ENCODE measurements at regions not wholly inside any gene's neighbourhood (a gene's known extent, or its start where the extent isn't known, plus 50 kb on each side); places are given as distances from the start of the nearest gene placed in this dataset.
"Not testable (repeated sequence)": the region's sequence is repeated elsewhere in the genome, so short reads cannot be mapped to it uniquely, and the experiment has no call there.

GRCh38 chr11:103737747-103738146 is 298.7 kb upstream of the DDI1 start:
- no peak for TF ChIP-seq RAD21 (IDR thresholded peaks at IDR 0.05)
- TF ChIP-seq HNF4G (IDR thresholded peaks at IDR 0.05) = no peak
- TF ChIP-seq ZBTB33 (IDR thresholded peaks at IDR 0.05) = no peak
- Histone ChIP-seq H3K9me3 (ENCODE audit: control insufficient read depth in 4 of 4, low read length in 3 of 4) (no peaks in the 10 kb centered on the region), H3K36me3 (ENCODE audit: control insufficient read depth in 4 of 4, insufficient read depth in 3 of 4, low read depth in 1 of 4, low read length in 3 of 4) (no peaks in the 10 kb centered on the region), H3K4me3 (ENCODE audit: low read depth in 1 of 3, low read length in 3 of 3) (no peak overlapping the region), H3K27me3 (ENCODE audit: control insufficient read depth in 4 of 4, insufficient read depth in 4 of 4, low read length in 3 of 4) (no peaks in the 10 kb centered on the region), H3K9ac (ENCODE audit: low read depth in 1 of 2, low read length in 2 of 2) (no peak overlapping the region), H3K4me1 (ENCODE audit: control insufficient read depth in 4 of 4, insufficient read depth in 4 of 4, low read length in 3 of 4) (no peaks in the 10 kb centered on the region), H3K27ac (ENCODE audit: low read depth in 1 of 2, low read length in 2 of 2) (no peak overlapping the region)
- 47% methylated on average over 3 of the region's 3 CpGs for WGBS
- DNase-seq (ENCODE audit: low spot score) = no peak

DNA sequence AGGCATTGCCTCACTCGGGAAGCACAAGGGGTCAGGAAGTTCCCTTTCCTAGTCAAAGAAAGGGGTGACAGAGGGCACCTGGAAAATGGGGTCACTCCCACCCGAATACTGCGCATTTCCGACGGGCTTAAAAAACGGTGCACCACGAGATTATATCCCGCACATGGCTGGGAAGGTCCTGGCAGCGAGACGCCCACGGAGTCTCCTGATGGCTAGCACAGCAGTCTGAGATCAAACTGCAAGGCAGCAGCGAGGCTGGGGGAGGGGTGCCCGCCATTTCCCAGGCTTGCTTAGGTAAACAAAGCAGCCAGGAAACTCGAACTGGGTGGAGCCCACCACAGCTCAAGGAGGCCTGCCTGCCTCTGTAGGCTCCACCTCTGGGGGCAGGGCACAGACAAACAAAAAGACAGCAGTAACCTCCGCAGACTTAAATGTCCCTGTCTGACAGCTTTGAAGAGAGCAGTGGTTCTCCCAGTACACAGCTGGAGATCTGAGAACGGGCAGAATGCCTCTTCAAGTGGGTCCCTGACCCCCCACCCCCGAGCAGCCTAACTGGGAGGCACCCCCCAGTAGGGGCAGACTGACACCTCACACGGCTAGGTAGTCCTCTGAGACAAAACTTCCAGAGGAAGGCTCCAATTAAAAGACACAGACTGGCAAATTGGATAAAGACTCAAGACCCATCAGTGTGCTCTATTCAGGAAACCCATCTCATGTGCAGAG is 297.2 kb upstream of the DDI1 start:
- H3K27me3 ChIP-seq (ENCODE audit: control insufficient read depth in 4 of 4, insufficient read depth in 4 of 4, low read length in 3 of 4); H3K27ac ChIP-seq (ENCODE audit: low read depth in 1 of 2, low read length in 2 of 2); H3K9ac ChIP-seq (ENCODE audit: low read depth in 1 of 2, low read length in 2 of 2); H3K4me1 ChIP-seq (ENCODE audit: control insufficient read depth in 4 of 4, insufficient read depth in 4 of 4, low read length in 3 of 4); H3K36me3 ChIP-seq (ENCODE audit: control insufficient read depth in 4 of 4, insufficient read depth in 3 of 4, low read depth in 1 of 4, low read length in 3 of 4); H3K4me3 ChIP-seq (ENCODE audit: low read depth in 1 of 3, low read length in 3 of 3); DNase-seq (ENCODE audit: low spot score); H3K9me3 ChIP-seq (ENCODE audit: control insufficient read depth in 4 of 4, low read length in 3 of 4): not testable (repeated sequence)
- 27% methylated on average over 18 of the region's 18 CpGs for WGBS

DNA sequence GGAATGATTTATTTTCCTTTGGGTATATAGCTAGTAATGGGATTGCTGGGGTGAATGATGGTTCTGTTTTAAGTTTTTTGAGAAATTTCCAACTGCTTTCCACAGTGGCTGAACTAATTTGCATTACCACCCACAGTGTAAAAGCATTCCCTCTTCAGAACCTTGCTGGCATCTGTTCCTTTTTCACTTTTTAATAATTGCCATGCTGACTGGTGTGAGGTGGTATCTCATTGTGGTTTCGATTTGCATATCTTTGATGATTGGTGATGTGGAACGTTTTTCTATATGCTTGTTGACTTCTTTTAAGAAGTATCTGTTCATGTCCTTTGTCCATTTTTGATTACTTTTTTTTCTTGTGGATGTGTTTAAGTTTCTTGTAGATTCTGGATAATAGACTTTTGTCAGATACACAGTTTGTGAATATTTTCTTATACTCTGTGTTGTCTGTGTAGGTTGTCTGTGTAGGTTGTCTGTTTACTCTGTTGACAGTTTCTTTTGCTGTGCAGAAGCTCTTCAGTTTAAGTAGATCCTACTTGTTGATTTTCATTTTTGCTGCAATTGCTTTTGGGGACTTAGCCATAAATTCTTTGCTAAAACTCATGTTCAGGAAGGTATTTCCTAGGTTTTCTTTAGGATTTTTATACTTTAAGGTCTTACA is 291.8 kb upstream of the DDI1 start:
- Histone ChIP-seq H3K9ac (ENCODE audit: low read depth in 1 of 2, low read length in 2 of 2) (no peak overlapping the region), H3K4me3 (ENCODE audit: low read depth in 1 of 3, low read length in 3 of 3) (no peak overlapping the region), H3K9me3 (ENCODE audit: control insufficient read depth in 4 of 4, low read length in 3 of 4) (peaks cover 0 to 3% (median 0%) of the 10 kb centered on the region in 4 donors), H3K36me3 (ENCODE audit: control insufficient read depth in 4 of 4, insufficient read depth in 3 of 4, low read depth in 1 of 4, low read length in 3 of 4) (no peaks in the 10 kb centered on the region), H3K27ac (ENCODE audit: low read depth in 1 of 2, low read length in 2 of 2) (no peak overlapping the region), H3K4me1 (ENCODE audit: control insufficient read depth in 4 of 4, insufficient read depth in 4 of 4, low read length in 3 of 4) (no peaks in the 10 kb centered on the region), H3K27me3 (ENCODE audit: control insufficient read depth in 4 of 4, insufficient read depth in 4 of 4, low read length in 3 of 4) (no peaks in the 10 kb centered on the region)
- WGBS = 48% methylated on average over 2 of the region's 2 CpGs
- no peak for TF ChIP-seq FOXA2 (IDR thresholded peaks at IDR 0.05)
- TF ChIP-seq, protein P1, sequence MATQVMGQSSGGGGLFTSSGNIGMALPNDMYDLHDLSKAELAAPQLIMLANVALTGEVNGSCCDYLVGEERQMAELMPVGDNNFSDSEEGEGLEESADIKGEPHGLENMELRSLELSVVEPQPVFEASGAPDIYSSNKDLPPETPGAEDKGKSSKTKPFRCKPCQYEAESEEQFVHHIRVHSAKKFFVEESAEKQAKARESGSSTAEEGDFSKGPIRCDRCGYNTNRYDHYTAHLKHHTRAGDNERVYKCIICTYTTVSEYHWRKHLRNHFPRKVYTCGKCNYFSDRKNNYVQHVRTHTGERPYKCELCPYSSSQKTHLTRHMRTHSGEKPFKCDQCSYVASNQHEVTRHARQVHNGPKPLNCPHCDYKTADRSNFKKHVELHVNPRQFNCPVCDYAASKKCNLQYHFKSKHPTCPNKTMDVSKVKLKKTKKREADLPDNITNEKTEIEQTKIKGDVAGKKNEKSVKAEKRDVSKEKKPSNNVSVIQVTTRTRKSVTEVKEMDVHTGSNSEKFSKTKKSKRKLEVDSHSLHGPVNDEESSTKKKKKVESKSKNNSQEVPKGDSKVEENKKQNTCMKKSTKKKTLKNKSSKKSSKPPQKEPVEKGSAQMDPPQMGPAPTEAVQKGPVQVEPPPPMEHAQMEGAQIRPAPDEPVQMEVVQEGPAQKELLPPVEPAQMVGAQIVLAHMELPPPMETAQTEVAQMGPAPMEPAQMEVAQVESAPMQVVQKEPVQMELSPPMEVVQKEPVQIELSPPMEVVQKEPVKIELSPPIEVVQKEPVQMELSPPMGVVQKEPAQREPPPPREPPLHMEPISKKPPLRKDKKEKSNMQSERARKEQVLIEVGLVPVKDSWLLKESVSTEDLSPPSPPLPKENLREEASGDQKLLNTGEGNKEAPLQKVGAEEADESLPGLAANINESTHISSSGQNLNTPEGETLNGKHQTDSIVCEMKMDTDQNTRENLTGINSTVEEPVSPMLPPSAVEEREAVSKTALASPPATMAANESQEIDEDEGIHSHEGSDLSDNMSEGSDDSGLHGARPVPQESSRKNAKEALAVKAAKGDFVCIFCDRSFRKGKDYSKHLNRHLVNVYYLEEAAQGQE (IDR thresholded peaks at IDR 0.05) = no peak
- TF ChIP-seq HNF4A (conservative IDR thresholded peaks at IDR 0.05) = no peak
- TF ChIP-seq HNF4G (IDR thresholded peaks at IDR 0.05) = no peak
- no peak for TF ChIP-seq TAF1 (conservative IDR thresholded peaks at IDR 0.05)
- TF ChIP-seq YY1 (IDR thresholded peaks at IDR 0.05) = no peak
- no peak for TF ChIP-seq GABPA (IDR thresholded peaks at IDR 0.05 in 1 of 2, conservative IDR thresholded peaks at IDR 0.05 in 1 of 2)
- no peak for TF ChIP-seq EGR1 (IDR thresholded peaks at IDR 0.05; ENCODE audit: low read depth in 2 of 2)
- DNase-seq (ENCODE audit: low spot score) = no peak

All from liver (tissue), 7 donors.